Neutrophil (primary cell): ENCODE measurements at regions not wholly inside any gene's neighbourhood (a gene's known extent, or its start where the extent isn't known, plus 50 kb on each side); places are given as distances from the start of the nearest gene placed in this dataset.

ENCODE experiments used
- H3K27ac ChIP-seq: fragments of 200-600 bp; sonication (generic); 2 replicates; pipeline ENCODE4 v1.5.1; 2016; ENCODE audit warnings: mild to moderate bottlenecking, moderate library complexity
- H3K27me3 ChIP-seq: fragments of 200-600 bp; sonication (generic); 2 replicates; pipeline ENCODE4 v1.6.0; 2016; ENCODE audit warnings: mild to moderate bottlenecking
- H3K36me3 ChIP-seq: fragments of 200-600 bp; sonication (generic); 2 replicates; pipeline ENCODE4 v1.5.1; 2017
- H3K4me1 ChIP-seq, 2 experiments: fragments of 200-600 bp in 1 of 2; sonication (generic) in 1 of 2; 1 replicate in 1 of 2; 2 replicates in 1 of 2; pipeline versions ENCODE4 v1.5.1 to v1.6.1; 2013 to 2016; ENCODE audit warnings: low read depth in 1 of 2, low read length in 1 of 2, mild to moderate bottlenecking in 1 of 2, moderate library complexity in 1 of 2; ENCODE audit not compliant: control insufficient read depth in 1 of 2, insufficient read depth in 1 of 2
- H3K4me3 ChIP-seq, 2 experiments: fragments of 200-600 bp in 1 of 2; sonication (generic) in 1 of 2; 1 replicate in 1 of 2; 2 replicates in 1 of 2; pipeline ENCODE4 v1.5.1; 2013 to 2016; ENCODE audit warnings: low read depth in 1 of 2, low read length in 1 of 2, mild to moderate bottlenecking in 1 of 2, moderate library complexity in 1 of 2
- H3K9me3 ChIP-seq: fragments of 200-600 bp; sonication (generic); 2 replicates; pipeline ENCODE4 v1.5.1; 2016
- TF ChIP-seq, protein P1 (sequence below): fragments of 200-600 bp; sonication (generic); IDR thresholded peaks from 2 replicates; pipeline ENCODE4 v1.5.1; 2016; ENCODE audit warnings: antibody characterized with exemption

DNA sequence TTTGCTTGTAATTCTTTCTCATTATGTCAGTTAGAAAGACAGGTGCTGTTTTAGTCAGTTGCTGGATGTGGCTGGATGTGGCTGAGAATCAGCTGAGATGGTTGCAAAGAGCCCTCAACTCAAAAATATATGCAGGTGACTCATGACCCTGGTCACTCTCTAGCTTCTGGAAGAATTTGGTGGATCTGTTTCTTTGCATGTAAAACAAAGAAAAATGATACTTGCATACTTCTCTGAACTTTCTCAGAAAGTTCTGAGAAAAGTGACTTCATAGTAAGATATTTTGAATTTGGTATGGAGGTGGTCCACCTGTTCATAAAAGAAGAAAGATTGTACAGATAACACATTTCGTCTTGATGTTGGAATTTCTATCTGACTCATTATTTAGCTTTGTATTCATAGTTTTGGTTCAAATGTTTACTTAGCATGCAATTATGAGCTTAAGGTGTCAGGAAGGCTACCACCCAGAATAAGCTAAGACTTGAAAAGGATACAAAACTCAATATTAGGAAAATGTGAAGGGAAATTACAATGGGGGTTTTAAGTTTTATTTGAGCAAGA is 163.2 kb upstream of the OLIG3 start:
- TF ChIP-seq, protein P1, sequence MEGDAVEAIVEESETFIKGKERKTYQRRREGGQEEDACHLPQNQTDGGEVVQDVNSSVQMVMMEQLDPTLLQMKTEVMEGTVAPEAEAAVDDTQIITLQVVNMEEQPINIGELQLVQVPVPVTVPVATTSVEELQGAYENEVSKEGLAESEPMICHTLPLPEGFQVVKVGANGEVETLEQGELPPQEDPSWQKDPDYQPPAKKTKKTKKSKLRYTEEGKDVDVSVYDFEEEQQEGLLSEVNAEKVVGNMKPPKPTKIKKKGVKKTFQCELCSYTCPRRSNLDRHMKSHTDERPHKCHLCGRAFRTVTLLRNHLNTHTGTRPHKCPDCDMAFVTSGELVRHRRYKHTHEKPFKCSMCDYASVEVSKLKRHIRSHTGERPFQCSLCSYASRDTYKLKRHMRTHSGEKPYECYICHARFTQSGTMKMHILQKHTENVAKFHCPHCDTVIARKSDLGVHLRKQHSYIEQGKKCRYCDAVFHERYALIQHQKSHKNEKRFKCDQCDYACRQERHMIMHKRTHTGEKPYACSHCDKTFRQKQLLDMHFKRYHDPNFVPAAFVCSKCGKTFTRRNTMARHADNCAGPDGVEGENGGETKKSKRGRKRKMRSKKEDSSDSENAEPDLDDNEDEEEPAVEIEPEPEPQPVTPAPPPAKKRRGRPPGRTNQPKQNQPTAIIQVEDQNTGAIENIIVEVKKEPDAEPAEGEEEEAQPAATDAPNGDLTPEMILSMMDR, result no peak
- Histone ChIP-seq H3K36me3 (no peaks in the 10 kb centered on the region), H3K27me3 (no peaks in the 10 kb centered on the region), H3K27ac (no peak overlapping the region), H3K4me1 (no peaks in the 10 kb centered on the region), H3K9me3 (peaks cover 26% of the 10 kb centered on the region), H3K4me3 (no peak overlapping the region)

DNA sequence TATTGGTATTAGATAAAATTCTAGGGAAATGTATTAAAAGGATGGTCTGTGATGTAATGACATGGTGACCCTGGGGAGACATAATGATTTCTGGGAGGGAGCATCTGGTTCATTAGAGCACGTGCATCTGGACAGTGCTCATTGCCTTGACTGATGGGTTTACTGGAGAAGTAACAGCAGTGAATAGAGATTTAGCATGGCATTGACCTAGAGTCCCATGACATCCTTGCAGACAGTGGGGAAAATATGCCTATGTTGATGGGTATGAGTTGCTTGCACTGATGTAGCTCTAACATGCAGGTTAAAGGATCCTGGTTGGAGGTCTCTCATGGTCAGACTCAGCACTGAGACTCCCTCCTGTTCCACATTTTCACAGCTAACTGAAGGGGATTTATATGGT is 164.1 kb upstream of the OLIG3 start:
- Histone ChIP-seq H3K4me3 (no peak overlapping the region), H3K36me3 (no peaks in the 10 kb centered on the region), H3K27me3 (no peaks in the 10 kb centered on the region), H3K9me3 (peaks cover 20% of the 10 kb centered on the region), H3K27ac (no peak overlapping the region), H3K4me1 (no peaks in the 10 kb centered on the region)
- TF ChIP-seq, protein P1, result no peak

- H3K36me3 ChIP-seq, result no peaks in the 10 kb centered on the region
- H3K4me3 ChIP-seq, result no peak overlapping the region
- no peaks in the 10 kb centered on the region for H3K27me3 ChIP-seq
- no peak overlapping the region for H3K27ac ChIP-seq
- H3K9me3 ChIP-seq, result peaks cover 9% of the 10 kb centered on the region
- no peaks in the 10 kb centered on the region for H3K4me1 ChIP-seq
- TF ChIP-seq, protein P1, result no peak
Measured at GRCh38 chr6:137659871-137660270, 165.7 kb upstream of the OLIG3 start.

DNA sequence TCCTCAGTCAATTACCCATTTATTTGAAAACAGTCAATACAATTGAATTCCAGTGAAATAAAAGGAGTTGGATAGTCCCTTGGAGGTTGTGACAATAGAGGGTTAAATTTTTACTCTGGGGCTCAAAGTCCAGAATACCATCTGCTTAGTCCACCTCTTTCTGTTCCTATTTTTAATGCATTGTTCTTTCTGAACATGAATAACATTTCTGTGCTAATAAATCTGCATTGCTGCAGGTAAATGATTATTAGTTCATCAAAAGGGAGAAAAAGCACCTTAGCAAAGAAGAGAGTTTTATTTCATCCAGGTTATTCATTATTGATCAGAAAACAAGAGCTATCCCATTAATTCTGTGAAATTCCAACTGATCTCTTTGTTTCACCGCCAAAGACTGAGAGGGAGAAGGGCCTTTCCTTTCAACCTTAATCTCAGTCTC is 166.1 kb upstream of the OLIG3 start:
- H3K9me3 ChIP-seq, result peaks cover 7% of the 10 kb centered on the region
- no peaks in the 10 kb centered on the region for H3K27me3 ChIP-seq
- TF ChIP-seq, protein P1, result no peak
- no peaks in the 10 kb centered on the region for H3K4me1 ChIP-seq
- H3K4me3 ChIP-seq, result no peak overlapping the region
- H3K36me3 ChIP-seq, result no peaks in the 10 kb centered on the region
- no peak overlapping the region for H3K27ac ChIP-seq

DNA sequence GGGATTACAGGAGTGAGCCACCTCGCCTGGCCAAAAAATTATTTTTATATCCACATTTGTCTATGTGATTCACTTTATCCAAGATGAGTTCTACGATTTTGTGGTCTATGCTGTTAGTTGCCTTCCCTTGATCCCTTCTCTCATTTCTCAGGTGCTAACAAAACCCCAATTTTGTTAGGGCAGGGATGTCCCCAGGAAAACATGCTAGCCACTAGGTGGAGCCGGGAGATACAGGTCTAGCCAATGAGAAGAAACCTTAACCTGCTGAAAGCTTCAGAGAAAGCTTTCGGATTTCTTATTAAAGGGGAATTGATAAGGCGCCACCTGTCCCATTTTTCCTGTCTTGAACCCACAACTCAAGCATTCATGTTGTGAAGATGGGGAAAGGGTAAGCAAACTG is 167.4 kb upstream of the OLIG3 start:
- Histone ChIP-seq H3K36me3 (no peaks in the 10 kb centered on the region), H3K9me3 (no peaks in the 10 kb centered on the region), H3K27me3 (no peaks in the 10 kb centered on the region), H3K27ac (no peak overlapping the region), H3K4me3 (no peak overlapping the region), H3K4me1 (no peaks in the 10 kb centered on the region)
- TF ChIP-seq, protein P1, result no peak

- Histone ChIP-seq H3K4me1 (no peaks in the 10 kb centered on the region), H3K36me3 (no peaks in the 10 kb centered on the region), H3K27ac (no peak overlapping the region), H3K4me3 (no peak overlapping the region), H3K9me3 (no peaks in the 10 kb centered on the region), H3K27me3 (no peaks in the 10 kb centered on the region)
- TF ChIP-seq, protein P1, result no peak
Measured at GRCh38 chr6:137664183-137664582, 170.0 kb upstream of the OLIG3 start.
